IMR-90 (cell line): ENCODE measurements at regions not wholly inside any gene's neighbourhood (a gene's known extent, or its start where the extent isn't known, plus 50 kb on each side); places are given as distances from the start of the nearest gene placed in this dataset.

ENCODE experiments used
- ATAC-seq: fragments of 200-7000 bp; cut with Tn5 transposase; 2 replicates; pipeline ENCODE4 v1.9.1; 2020; ENCODE audit warnings: low read depth, mild to moderate bottlenecking, moderate library complexity
- BruUV-seq: library from RNA; stranded (reverse); fragments of 400-500 nt; replicated peaks from 2 replicates; lab custom pipeline; 2021; lab: Mats Ljungman, UMichigan
- CTCF ChIA-PET: fragments of 300-600 bp; formaldehyde crosslinking; extraction: SDS; loops from one replicate; lab custom pipeline; 2021; ENCODE audit warnings: antibody characterized with exemption; lab: Yijun Ruan, JAX
- POLR2A ChIA-PET: fragments of 300-600 bp; sonication (Branson Sonifier 250); formaldehyde crosslinking; loops from one replicate; lab custom pipeline; 2022; ENCODE audit warnings: antibody characterized with exemption; ENCODE audit not compliant: unreplicated experiment; lab: Charles Lee
- DNase-seq: peaks from one replicate; pipeline ENCODE4 v3.0.0; 2013
- H2AFZ ChIP-seq: replicated peaks from 2 replicates; pipeline ENCODE3; 2013; ENCODE audit warnings: low read length, mild to moderate bottlenecking; ENCODE audit not compliant: poor library complexity
- H2AK5ac ChIP-seq: 2 replicates; pipeline ENCODE4 v1.6.1; 2013; ENCODE audit warnings: low read depth, low read length, inconsistent platforms
- H2AK9ac ChIP-seq: replicated peaks from 2 replicates; pipeline ENCODE3; 2013; ENCODE audit warnings: mild to moderate bottlenecking, low read depth, low read length, moderate library complexity; ENCODE audit not compliant: poor library complexity
- H2BK120ac ChIP-seq: 2 replicates; pipeline ENCODE4 v1.6.1; 2013; ENCODE audit warnings: low read depth, low read length, inconsistent platforms
- H2BK15ac ChIP-seq: 3 replicates; pipeline ENCODE4 v1.6.1; 2013; ENCODE audit warnings: low read depth, low read length, inconsistent platforms
- H2BK20ac ChIP-seq: 2 replicates; pipeline ENCODE4 v1.6.1; 2013; ENCODE audit warnings: low read depth, mild to moderate bottlenecking, inconsistent platforms, low read length, moderate library complexity
- H2BK5ac ChIP-seq: 2 replicates; pipeline ENCODE4 v1.6.1; 2013; ENCODE audit warnings: mild to moderate bottlenecking, low read depth, low read length, inconsistent platforms; ENCODE audit not compliant: poor library complexity, severe bottlenecking
- H3K14ac ChIP-seq: replicated peaks from 2 replicates; pipeline ENCODE4 v1.6.1; 2013; ENCODE audit warnings: low read depth, low read length, inconsistent platforms
- H3K18ac ChIP-seq: 2 replicates; pipeline ENCODE4 v1.6.1; 2013; ENCODE audit warnings: low read depth, low read length, control low read depth
- H3K23ac ChIP-seq: 2 replicates; pipeline ENCODE4 v1.6.1; 2013; ENCODE audit warnings: low read depth, low read length, inconsistent platforms
- H3K27ac ChIP-seq: 2 replicates; pipeline ENCODE4 v1.5.1; 2013; ENCODE audit warnings: mild to moderate bottlenecking, control low read depth, low read length; ENCODE audit not compliant: insufficient read depth
- H3K27me3 ChIP-seq: 2 replicates; pipeline ENCODE4 v1.6.1; 2013; ENCODE audit warnings: low read length; ENCODE audit not compliant: control insufficient read depth, insufficient read depth
- H3K36me3 ChIP-seq: 2 replicates; pipeline ENCODE4 v1.6.1; 2013; ENCODE audit warnings: low read length, mixed read lengths; ENCODE audit not compliant: control insufficient read depth, insufficient read depth
- H3K4ac ChIP-seq: 2 replicates; pipeline ENCODE4 v1.6.1; 2013; ENCODE audit warnings: low read depth, low read length, inconsistent platforms
- H3K4me1 ChIP-seq: 2 replicates; pipeline ENCODE4 v1.6.1; 2013; ENCODE audit warnings: low read length, mixed read lengths; ENCODE audit not compliant: control insufficient read depth, insufficient read depth
- H3K4me2 ChIP-seq: 2 replicates; pipeline ENCODE4 v1.6.1; 2013; ENCODE audit warnings: low read depth, mild to moderate bottlenecking, control low read depth, low read length, moderate library complexity
- H3K4me3 ChIP-seq: 2 replicates; pipeline ENCODE4 v1.5.1; 2013; ENCODE audit warnings: low read depth, mild to moderate bottlenecking, control low read depth, low read length, moderate library complexity; ENCODE audit not compliant: insufficient read depth
- H3K56ac ChIP-seq: 2 replicates; pipeline ENCODE4 v1.6.1; 2013; ENCODE audit warnings: low read length, inconsistent platforms; ENCODE audit not compliant: insufficient read depth; ENCODE audit errors: extremely low read depth
- H3K79me1 ChIP-seq, 2 experiments: 2 replicates each; pipeline ENCODE4 v1.6.1; 2013; ENCODE audit warnings: low read length in 2 of 2, inconsistent platforms in 1 of 2, low read depth in 1 of 2
- H3K9ac ChIP-seq: 2 replicates; pipeline ENCODE4 v1.6.1; 2013; ENCODE audit warnings: low read depth, low read length, control low read depth
- H3K9me1 ChIP-seq: 2 replicates; pipeline ENCODE4 v1.6.1; 2013; ENCODE audit warnings: low read length, inconsistent platforms; ENCODE audit not compliant: insufficient read depth
- H3K9me3 ChIP-seq: 2 replicates; pipeline ENCODE4 v1.6.1; 2013; ENCODE audit warnings: low read length; ENCODE audit not compliant: control insufficient read depth, insufficient read depth
- H4K20me1 ChIP-seq: 2 replicates; pipeline ENCODE4 v1.6.1; 2013; ENCODE audit warnings: low read length, inconsistent platforms; ENCODE audit not compliant: insufficient read depth
- H4K5ac ChIP-seq: 2 replicates; pipeline ENCODE4 v1.6.1; 2013; ENCODE audit warnings: mild to moderate bottlenecking, low read depth, low read length, control low read depth
- H4K8ac ChIP-seq, 2 experiments: 2 replicates each; pipeline ENCODE4 v1.6.1; 2013; ENCODE audit warnings: low read depth in 2 of 2, low read length in 2 of 2, control low read depth in 1 of 2, inconsistent platforms in 1 of 2
- H4K91ac ChIP-seq: 2 replicates; pipeline ENCODE4 v1.6.1; 2013; ENCODE audit warnings: low read depth, low read length, inconsistent platforms; ENCODE audit not compliant: insufficient read depth
- BHLHE40 ChIP-seq: fragments of 150-350 bp; IDR thresholded peaks from 2 replicates; pipeline ENCODE4 v1.6.1; 2016; ENCODE audit warnings: mild to moderate bottlenecking, low read depth, low read length
- CEBPB ChIP-seq: IDR thresholded peaks from 2 replicates; pipeline ENCODE4 v1.6.1; 2012; ENCODE audit warnings: low read depth, low read length, improper control_type of control experiment
- FOS ChIP-seq: fragments of 150-350 bp; IDR thresholded peaks from 2 replicates; pipeline ENCODE4 v1.6.1; 2016; ENCODE audit warnings: low read depth, low read length
- MAFK ChIP-seq: IDR thresholded peaks from 2 replicates; pipeline ENCODE4 v1.6.1; 2012; ENCODE audit warnings: low read depth, low read length, improper control_type of control experiment
- MAZ ChIP-seq: IDR thresholded peaks from 2 replicates; pipeline ENCODE4 v1.6.1; 2012; ENCODE audit warnings: low read depth, mild to moderate bottlenecking, low read length, improper control_type of control experiment, moderate library complexity, borderline replicate concordance
- MXI1 ChIP-seq: IDR thresholded peaks from 2 replicates; pipeline ENCODE4 v1.6.1; 2012; ENCODE audit warnings: low read depth, mild to moderate bottlenecking, low read length, moderate library complexity, borderline replicate concordance
- NFE2L2 ChIP-seq: fragments of 150-350 bp; IDR thresholded peaks from 2 replicates; pipeline ENCODE4 v1.6.1; 2016; ENCODE audit warnings: low read depth, mild to moderate bottlenecking, low read length
- POLR2A ChIP-seq: IDR thresholded peaks from 2 replicates; pipeline ENCODE4 v1.6.1; 2012; ENCODE audit warnings: mild to moderate bottlenecking, low read depth, low read length
- RAD21 ChIP-seq: IDR thresholded peaks from 2 replicates; pipeline ENCODE4 v1.6.1; 2012; ENCODE audit warnings: low read length, improper control_type of control experiment
- RCOR1 ChIP-seq: IDR thresholded peaks from 2 replicates; pipeline ENCODE4 v1.6.1; 2012; ENCODE audit warnings: mild to moderate bottlenecking, low read length, improper control_type of control experiment; ENCODE audit not compliant: insufficient replicate concordance
- RFX5 ChIP-seq: IDR thresholded peaks from 2 replicates; pipeline ENCODE4 v1.8.0; 2012; ENCODE audit warnings: low read depth, mild to moderate bottlenecking, low read length, moderate library complexity
- SMC3 ChIP-seq: fragments of 150-350 bp; IDR thresholded peaks from 2 replicates; pipeline ENCODE4 v1.6.1; 2016; ENCODE audit warnings: low read depth, mild to moderate bottlenecking, antibody characterized with exemption, low read length, moderate library complexity
- WGBS, 2 experiments: methylation state at CpG; one replicate each; pipeline versions ENCODE4 v1.1.5 to v1.1.7; 2013; ENCODE audit warnings: missing lambda C conversion rate in 2 of 2; ENCODE audit not compliant: insufficient read length in 1 of 2; ENCODE audit errors: extremely low coverage in 2 of 2; 5-methylcytosine and 5-hydroxymethylcytosine counted together
- dilution Hi-C: fragments of 300-500 bp; cut with HindIII; formaldehyde crosslinking; loops from one replicate; pipeline ENCODE4 v1.14.3; 2018; ENCODE audit warnings: low sequenced_read_pairs; ENCODE audit not compliant: unreplicated experiment
- in situ Hi-C: fragments of 300-500 bp; cut with MboI; formaldehyde crosslinking; loops from 3 replicates; pipeline ENCODE4 v1.14.3; 2019; ENCODE audit warnings: low sequenced_read_pairs, inconsistent platforms, mixed read lengths
- intact Hi-C: fragments of 100-400 bp; cut with micrococcal nuclease; formaldehyde crosslinking; loops from 2 replicates; pipeline ENCODE4 v1.10.0; 2022
- TF ChIP-seq, protein P1 (sequence below): fragments of 150-350 bp; IDR thresholded peaks from 2 replicates; pipeline ENCODE4 v1.6.1; 2017; ENCODE audit warnings: mild to moderate bottlenecking, antibody characterized with exemption, low read length, low read depth
- TF ChIP-seq, protein P2 (sequence below): conservative IDR thresholded peaks from 2 replicates; pipeline ENCODE4 v1.5.1; 2012; ENCODE audit warnings: mild to moderate bottlenecking, low read depth, low read length, improper control_type of control experiment
- TF ChIP-seq, protein P3 (sequence below): fragments of 150-350 bp; IDR thresholded peaks from 2 replicates; pipeline ENCODE4 v1.6.1; 2016; ENCODE audit warnings: low read depth, mild to moderate bottlenecking, low read length, moderate library complexity, borderline replicate concordance

DNA sequence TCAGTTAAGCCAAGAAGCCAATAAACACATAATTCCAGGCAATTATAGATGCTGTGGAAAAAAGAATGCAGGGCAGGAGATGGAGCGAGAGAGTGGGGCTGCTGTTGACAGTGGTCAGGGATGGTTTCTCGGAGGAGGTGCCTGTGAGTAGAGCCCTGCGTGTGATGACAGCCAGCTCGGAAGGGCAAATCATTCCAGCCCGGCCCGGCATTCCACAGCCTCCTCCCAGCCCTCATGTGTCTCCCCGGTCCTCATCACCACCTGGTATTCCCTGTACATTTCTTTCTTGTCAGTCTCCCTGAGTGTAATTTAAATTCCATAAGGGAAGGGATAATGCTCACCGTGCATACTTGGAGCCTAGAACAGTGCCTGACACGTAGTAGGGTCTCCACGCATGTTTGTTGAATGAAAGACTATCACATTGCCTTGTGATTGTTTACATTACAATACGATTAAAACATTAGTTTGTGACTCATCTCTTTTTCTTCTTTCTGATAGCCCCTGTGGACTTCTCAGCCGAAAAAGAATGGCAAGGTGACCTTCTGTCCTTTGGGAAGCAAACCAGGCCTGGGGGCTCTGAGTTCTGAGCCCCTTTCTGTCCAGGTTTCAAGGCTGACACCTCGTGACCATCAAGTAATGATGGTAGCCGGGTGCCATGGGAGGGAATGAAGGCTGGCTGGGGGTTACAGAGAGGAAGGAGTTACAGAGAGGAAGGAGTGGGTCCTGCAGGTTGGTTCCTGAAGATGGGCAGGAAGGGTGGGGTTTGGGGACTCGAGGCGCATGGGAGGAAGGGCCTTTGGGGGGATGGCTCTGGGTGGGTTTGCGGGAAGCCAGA is 379.5 kb upstream of the SULF2 start:
- no TSS peak for BruUV-seq
- H3K9ac ChIP-seq, result no peak overlapping the region
- no peaks in the 10 kb centered on the region for H3K4me1 ChIP-seq
- no peak overlapping the region for H2AK5ac ChIP-seq
- no peak overlapping the region for H3K4me2 ChIP-seq
- no peaks in the 10 kb centered on the region for H3K79me1 ChIP-seq
- intact Hi-C loops (no loop called here), in situ Hi-C loops (no loop called here), dilution Hi-C loops (no loop called here)
- H3K27me3 ChIP-seq, result peaks cover 2% of the 10 kb centered on the region; the same call in 1 of the 2 replicates
- H4K5ac ChIP-seq, result no peak overlapping the region
- no peak overlapping the region for H4K8ac ChIP-seq
- no peak overlapping the region for H2BK15ac ChIP-seq
- no peak overlapping the region for H3K23ac ChIP-seq
- CTCF ChIA-PET, result no interaction called here
- POLR2A ChIA-PET, result no interaction called here
- 0 out of 2 replicates have a peak, but pooled peaks cover 4% of the 10 kb centered on the region for H3K9me3 ChIP-seq
- H2BK20ac ChIP-seq, result no peak overlapping the region
- no peak for DNase-seq
- H2AK9ac ChIP-seq, result no peak overlapping the region
- H3K36me3 ChIP-seq, result no peaks in the 10 kb centered on the region
- H2BK5ac ChIP-seq, result no peak overlapping the region
- 47% methylated on average over 3 of the region's 17 CpGs; no CpG with 5 or more reads in 1 of the 2 experiments for WGBS, 2 experiments
- no peak overlapping the region for H3K18ac ChIP-seq
- no peak for ATAC-seq
- no peak overlapping the region for H3K56ac ChIP-seq
- no peak overlapping the region for H3K14ac ChIP-seq
- H4K91ac ChIP-seq, result no peak overlapping the region
- H3K4me3 ChIP-seq, result no peak overlapping the region
- H2BK120ac ChIP-seq, result no peak overlapping the region
- H3K27ac ChIP-seq, result no peak overlapping the region
- H3K9me1 ChIP-seq, result no peaks in the 10 kb centered on the region
- no peak overlapping the region for H2AFZ ChIP-seq
- no peaks in the 10 kb centered on the region for H4K20me1 ChIP-seq
- H3K4ac ChIP-seq, result no peak overlapping the region
- no peak for TF ChIP-seq NFE2L2
- TF ChIP-seq RAD21, result no peak
- TF ChIP-seq, protein P1, sequence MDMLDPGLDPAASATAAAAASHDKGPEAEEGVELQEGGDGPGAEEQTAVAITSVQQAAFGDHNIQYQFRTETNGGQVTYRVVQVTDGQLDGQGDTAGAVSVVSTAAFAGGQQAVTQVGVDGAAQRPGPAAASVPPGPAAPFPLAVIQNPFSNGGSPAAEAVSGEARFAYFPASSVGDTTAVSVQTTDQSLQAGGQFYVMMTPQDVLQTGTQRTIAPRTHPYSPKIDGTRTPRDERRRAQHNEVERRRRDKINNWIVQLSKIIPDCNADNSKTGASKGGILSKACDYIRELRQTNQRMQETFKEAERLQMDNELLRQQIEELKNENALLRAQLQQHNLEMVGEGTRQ, result no peak
- no peak for TF ChIP-seq MAFK
- no peak for TF ChIP-seq CEBPB
- TF ChIP-seq BHLHE40, result no peak
- TF ChIP-seq, protein P2, sequence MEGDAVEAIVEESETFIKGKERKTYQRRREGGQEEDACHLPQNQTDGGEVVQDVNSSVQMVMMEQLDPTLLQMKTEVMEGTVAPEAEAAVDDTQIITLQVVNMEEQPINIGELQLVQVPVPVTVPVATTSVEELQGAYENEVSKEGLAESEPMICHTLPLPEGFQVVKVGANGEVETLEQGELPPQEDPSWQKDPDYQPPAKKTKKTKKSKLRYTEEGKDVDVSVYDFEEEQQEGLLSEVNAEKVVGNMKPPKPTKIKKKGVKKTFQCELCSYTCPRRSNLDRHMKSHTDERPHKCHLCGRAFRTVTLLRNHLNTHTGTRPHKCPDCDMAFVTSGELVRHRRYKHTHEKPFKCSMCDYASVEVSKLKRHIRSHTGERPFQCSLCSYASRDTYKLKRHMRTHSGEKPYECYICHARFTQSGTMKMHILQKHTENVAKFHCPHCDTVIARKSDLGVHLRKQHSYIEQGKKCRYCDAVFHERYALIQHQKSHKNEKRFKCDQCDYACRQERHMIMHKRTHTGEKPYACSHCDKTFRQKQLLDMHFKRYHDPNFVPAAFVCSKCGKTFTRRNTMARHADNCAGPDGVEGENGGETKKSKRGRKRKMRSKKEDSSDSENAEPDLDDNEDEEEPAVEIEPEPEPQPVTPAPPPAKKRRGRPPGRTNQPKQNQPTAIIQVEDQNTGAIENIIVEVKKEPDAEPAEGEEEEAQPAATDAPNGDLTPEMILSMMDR, result no peak
- no peak for TF ChIP-seq SMC3
- TF ChIP-seq MAZ, result no peak
- no peak for TF ChIP-seq MXI1
- TF ChIP-seq RCOR1, result no peak
- TF ChIP-seq RFX5, result no peak
- TF ChIP-seq POLR2A, result no peak
- no peak for TF ChIP-seq FOS
- TF ChIP-seq, protein P3, sequence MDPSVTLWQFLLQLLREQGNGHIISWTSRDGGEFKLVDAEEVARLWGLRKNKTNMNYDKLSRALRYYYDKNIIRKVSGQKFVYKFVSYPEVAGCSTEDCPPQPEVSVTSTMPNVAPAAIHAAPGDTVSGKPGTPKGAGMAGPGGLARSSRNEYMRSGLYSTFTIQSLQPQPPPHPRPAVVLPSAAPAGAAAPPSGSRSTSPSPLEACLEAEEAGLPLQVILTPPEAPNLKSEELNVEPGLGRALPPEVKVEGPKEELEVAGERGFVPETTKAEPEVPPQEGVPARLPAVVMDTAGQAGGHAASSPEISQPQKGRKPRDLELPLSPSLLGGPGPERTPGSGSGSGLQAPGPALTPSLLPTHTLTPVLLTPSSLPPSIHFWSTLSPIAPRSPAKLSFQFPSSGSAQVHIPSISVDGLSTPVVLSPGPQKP, result no peak
